Right forelimb (tissue), 1 donor: ENCODE measurements at regions not wholly inside any gene's neighbourhood (a gene's known extent, or its start where the extent isn't known, plus 50 kb on each side); places are given as distances from the start of the nearest gene placed in this dataset.

ENCODE experiments used
- DNase-seq: peaks from one replicate; pipeline ENCODE4 v3.0.0-alpha.2; 2018

- no peak for DNase-seq
Observed at GRCh38 chr5:96340357-96340756, 92.7 kb downstream of the PCSK1 start.

- no peak for DNase-seq
Observed at GRCh38 chr5:96339862-96340261, 93.2 kb downstream of the PCSK1 start.

GRCh38 chr5:96338624-96339415, 94.2 kb downstream of the PCSK1 start:
- no peak for DNase-seq

GRCh38 chr5:96338091-96338490, 95.0 kb downstream of the PCSK1 start:
- no peak for DNase-seq

- no peak for DNase-seq
Observed at GRCh38 chr5:96337048-96337781, 95.8 kb downstream of the PCSK1 start.

- DNase-seq = peak; percentile 73
Observed at GRCh38 chr5:96336351-96336985, 96.6 kb downstream of the PCSK1 start.

- no peak for DNase-seq
Observed at GRCh38 chr5:96335873-96336272, 97.2 kb downstream of the PCSK1 start.

- no peak for DNase-seq
Observed at GRCh38 chr5:96333391-96333790, 99.7 kb downstream of the PCSK1 start.

DNA sequence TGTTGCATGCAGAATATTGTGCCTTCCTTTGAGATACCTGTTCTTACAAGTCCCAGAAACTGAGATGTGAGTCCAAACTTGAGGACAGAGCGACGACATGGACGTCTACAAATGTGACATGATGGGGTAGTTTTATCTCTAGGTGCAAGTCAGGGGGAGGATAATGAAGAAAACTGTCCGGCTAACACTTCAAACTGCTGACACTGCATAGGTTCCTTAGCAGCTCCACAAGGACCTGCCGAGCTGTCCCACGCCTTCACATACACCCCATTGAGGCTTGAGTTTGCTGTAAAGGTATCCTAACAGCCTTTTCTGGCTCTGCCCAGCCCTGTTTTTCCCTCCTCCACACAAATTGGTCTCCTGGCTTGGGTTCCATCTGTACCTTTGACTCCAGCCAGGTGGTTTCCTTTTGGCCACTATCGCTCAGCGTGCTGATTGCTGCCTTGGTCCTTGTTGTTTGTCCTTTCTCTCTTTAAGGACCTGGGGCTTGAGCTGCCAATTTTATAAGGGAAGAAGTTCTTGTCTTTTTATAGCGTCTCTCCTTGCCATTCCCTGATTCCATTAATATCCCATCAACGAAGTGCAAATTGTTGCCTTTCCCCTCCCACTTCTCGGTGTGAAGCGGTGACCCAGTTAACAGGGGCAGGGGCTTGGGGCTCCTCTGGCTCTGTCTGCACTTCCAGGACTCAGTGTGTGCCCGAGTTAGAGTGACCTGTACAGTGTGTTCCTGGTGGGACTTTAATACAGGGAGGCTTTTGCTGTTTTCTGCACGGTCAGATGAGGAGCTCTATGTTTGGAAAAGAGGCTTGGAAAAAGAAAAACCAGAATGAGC, 100.3 kb downstream of the PCSK1 start:
- no peak for DNase-seq

- no peak for DNase-seq
Observed at GRCh38 chr5:96331681-96332361, 101.2 kb downstream of the PCSK1 start.

DNA sequence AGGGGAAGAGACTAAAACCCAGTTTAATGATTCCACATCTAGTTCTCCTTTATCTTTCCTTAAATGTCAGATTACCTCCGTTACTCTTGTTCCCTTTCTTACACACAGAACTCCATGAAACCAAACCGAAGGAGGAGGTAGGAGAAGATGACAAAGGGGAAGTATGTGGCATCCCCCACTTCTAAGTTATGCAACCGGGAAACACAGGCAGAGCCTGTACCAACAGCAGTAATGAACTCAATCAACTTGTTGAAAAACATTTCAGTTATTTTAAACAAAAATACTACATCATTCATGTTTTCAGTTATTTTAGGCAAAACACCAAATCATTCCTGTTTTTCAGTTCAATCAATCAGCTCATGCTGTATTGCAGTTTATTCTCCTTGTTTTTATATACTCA, 101.8 kb downstream of the PCSK1 start:
- DNase-seq = no peak

DNA sequence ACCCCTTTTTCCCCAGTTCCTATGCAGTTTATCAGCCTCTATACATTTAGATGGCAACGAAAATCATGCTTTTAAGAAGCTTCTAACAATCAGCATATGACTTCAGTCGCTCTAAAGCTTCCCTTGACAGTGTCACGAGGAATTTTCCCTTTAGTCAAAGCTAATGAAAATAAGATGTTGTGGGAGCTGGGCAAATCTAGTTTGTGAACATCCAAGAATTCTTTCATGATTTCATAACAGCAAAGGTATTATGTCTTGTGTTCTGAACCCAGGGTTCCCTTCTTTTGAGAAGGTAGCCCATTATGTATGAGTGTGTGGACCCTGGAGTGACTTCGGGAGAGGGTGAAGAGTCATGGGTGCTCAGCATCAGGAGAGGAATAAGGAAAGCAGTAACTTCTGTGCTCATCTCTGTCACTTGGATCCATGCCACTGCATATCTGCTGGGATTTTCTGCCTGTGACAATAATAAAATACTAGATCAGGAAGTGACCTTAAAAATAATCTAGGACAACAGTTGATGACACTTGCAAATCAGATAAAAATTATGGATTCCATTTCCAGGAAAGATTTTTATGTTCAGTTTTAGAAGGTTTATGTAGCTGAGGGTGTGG, 102.4 kb downstream of the PCSK1 start:
- DNase-seq = no peak

DNA sequence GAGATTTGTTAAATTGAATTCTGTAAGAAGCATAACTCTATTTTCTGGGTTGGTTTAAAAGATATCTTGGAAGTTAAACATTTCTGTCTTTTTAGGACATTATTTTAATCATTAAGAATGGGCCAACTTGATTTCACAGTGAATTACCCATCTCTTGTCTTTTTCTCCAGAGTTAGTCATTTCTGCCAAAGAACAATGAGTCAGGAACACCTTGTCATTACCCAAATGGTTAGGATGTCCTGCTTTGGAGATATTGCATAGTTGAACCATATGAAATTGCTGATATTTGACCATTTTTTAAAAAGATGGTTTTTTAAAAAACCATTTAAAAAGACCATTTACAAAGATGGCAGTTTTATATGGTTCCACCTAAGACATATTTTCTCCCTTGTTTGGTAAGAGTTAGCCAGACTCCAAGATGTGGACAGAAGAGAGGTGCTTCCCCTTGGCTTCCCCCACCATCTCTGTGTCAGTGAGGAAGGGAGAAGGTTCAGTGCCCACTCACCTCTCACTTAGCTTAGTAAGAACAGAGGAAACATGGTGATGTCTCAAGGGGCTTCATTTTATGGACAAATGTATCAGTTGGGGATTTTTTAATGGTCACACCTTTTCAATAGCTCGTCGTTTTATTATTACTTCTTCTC, 103.0 kb downstream of the PCSK1 start:
- no peak for DNase-seq

GRCh38 chr5:96329289-96329688, 103.8 kb downstream of the PCSK1 start:
- no peak for DNase-seq

- DNase-seq = no peak
Observed at GRCh38 chr5:96327722-96328121, 105.3 kb downstream of the PCSK1 start.

DNA sequence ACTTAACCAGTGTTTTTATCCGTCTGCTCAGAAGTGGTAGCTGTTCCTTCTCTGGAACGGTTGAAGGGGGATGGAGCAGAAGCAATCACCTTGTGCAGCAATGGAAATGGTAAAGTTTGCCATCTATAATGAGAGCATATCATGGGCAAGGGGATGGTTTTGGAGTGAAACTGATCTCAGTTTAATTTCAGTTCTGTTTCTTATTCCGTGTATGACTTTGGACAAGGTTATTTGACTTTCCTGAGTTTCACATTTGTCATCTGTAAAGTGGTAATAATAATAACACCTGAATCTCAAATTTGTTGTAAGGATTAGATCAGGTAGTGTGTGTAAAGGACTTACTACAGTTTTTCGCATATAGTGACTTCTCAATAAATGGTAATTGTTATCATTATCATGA, 106.1 kb downstream of the PCSK1 start:
- DNase-seq = no peak

GRCh38 chr5:96324708-96325107, 108.3 kb downstream of the PCSK1 start:
- no peak for DNase-seq

DNA sequence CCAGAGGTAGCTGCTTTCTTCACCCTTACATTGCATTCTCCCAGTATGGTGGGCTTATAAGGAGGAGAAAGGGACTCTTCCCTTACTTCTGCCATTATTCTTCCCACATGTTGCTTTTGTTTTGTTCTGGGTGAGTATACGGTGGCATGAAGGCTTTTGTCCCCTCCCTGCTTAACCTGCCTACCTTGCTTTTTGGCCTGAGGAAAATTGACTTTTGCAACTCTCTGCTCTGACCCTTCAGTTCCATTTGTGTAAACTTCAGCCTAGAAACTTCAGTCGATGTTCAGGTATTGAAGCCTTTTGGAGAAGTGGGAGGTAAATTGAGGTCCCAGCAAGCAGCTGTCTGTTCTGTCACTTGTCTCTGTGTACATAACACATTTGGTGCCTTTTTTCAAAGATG, 110.2 kb downstream of the PCSK1 start:
- no peak for DNase-seq

GRCh38 chr5:96322217-96322616, 110.8 kb downstream of the PCSK1 start:
- no peak for DNase-seq

- no peak for DNase-seq
Observed at GRCh38 chr5:96321345-96321744, 111.7 kb downstream of the PCSK1 start.

DNA sequence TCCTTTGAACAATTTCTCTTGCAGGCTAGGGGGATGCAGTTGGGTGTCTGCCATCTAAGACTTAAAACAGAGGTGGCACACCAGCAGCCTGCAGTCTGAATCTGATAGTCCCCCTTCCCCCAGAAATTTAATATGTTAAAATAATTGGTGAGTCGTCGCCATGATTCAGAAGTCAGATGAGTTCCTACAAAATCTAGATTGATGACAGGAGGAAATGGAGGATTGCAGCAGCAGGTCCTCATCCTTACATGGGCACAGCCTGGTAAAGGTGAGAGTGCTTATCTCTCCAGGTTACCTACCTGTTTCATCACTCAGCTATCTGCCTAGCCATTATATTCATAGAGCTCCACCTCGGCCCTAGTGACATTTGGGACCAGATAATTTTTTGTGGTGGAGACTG, 112.3 kb downstream of the PCSK1 start:
- no peak for DNase-seq
